ENCODE measurements at regions not wholly inside any gene's neighbourhood (a gene's known extent, or its start where the extent isn't known, plus 50 kb on each side); places are given as distances from the start of the nearest gene placed in this dataset.

DNA sequence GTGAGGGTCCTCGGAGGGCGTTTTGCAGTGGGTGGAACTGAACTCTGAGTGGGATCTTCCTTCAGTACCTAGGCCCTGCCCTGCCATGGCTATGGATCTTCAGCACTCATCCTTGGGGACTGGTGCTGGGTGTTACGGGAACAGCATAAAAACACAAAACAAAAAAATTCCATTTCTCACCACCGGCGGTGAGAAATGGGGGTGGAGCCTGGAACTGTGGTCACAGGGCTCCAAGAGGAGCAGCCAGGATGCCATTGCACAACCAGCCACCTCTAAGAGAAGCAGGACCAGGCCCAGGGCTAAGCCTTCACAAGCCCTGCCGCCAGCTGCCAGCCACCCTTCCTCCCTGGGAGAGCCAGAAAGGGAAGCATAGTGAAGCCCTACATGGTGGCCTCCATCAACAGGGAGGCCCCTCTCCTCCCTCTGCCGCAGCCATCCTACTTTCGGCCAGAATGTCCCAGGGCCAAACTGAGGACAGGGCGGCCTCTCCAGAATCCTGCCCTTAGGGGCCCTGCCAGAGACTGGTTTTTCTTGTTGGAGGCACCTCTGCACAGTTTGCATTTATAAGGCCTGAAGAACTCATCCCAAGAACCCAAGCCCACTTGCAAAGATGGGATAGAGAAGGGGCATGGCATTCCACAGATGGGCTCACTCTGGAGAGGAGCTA lies 76.5 kb downstream of the VCPKMT start (continued):
- TF ChIP-seq, protein P1, sequence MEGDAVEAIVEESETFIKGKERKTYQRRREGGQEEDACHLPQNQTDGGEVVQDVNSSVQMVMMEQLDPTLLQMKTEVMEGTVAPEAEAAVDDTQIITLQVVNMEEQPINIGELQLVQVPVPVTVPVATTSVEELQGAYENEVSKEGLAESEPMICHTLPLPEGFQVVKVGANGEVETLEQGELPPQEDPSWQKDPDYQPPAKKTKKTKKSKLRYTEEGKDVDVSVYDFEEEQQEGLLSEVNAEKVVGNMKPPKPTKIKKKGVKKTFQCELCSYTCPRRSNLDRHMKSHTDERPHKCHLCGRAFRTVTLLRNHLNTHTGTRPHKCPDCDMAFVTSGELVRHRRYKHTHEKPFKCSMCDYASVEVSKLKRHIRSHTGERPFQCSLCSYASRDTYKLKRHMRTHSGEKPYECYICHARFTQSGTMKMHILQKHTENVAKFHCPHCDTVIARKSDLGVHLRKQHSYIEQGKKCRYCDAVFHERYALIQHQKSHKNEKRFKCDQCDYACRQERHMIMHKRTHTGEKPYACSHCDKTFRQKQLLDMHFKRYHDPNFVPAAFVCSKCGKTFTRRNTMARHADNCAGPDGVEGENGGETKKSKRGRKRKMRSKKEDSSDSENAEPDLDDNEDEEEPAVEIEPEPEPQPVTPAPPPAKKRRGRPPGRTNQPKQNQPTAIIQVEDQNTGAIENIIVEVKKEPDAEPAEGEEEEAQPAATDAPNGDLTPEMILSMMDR (IDR thresholded peaks at IDR 0.05; ENCODE audit: low read depth, low read length, missing input control): no peak
- TF ChIP-seq TAF1 (conservative IDR thresholded peaks at IDR 0.05) (no peak), RXRA (IDR thresholded peaks at IDR 0.05) (no peak)

DNA sequence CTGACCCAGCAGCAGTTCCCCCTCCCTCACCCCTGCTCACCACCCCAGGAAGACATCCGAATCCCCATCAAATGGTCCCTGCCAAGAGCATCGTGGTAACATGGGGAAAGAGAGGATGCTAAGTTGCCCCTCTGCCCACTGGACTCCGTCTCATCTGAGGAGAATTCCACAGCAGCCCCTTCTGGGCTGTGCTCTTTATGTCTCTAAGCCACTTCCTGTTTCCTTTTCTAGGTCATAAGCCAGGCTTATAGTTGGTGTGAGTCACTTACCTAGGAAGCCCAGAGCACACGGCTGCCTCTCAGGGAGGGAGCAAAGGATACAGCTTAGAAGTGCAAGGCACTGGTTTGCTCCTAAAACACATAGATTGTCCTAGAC lies 76.0 kb downstream of the VCPKMT start:
- H3K4me1 ChIP-seq (ENCODE audit: control insufficient read depth in 4 of 4, insufficient read depth in 4 of 4, low read length in 3 of 4): peaks cover 4 to 40% (median 15%) of the 10 kb centered on the region in 4 donors
- no peak overlapping the region for H3K9ac ChIP-seq (ENCODE audit: low read depth in 1 of 2, low read length in 2 of 2)

More for the DNA sequence above, 76.0 kb downstream of the VCPKMT start:
- no peaks in the 10 kb centered on the region for H3K36me3 ChIP-seq (ENCODE audit: control insufficient read depth in 4 of 4, insufficient read depth in 3 of 4, low read depth in 1 of 4, low read length in 3 of 4)
- WGBS: 67% methylated on average over 4 of the region's 4 CpGs
- H3K4me3 ChIP-seq (ENCODE audit: low read depth in 1 of 3, low read length in 3 of 3): no peak overlapping the region
- no peak for DNase-seq (ENCODE audit: low spot score)
- H3K27me3 ChIP-seq (ENCODE audit: control insufficient read depth in 4 of 4, insufficient read depth in 4 of 4, low read length in 3 of 4): no peaks in the 10 kb centered on the region
- no peaks in the 10 kb centered on the region for H3K9me3 ChIP-seq (ENCODE audit: control insufficient read depth in 4 of 4, low read length in 3 of 4)
- TF ChIP-seq RAD21 (IDR thresholded peaks at IDR 0.05): no peak
- no peak for TF ChIP-seq EGR1 (IDR thresholded peaks at IDR 0.05; ENCODE audit: low read depth in 2 of 2)
- no peak for TF ChIP-seq HNF4A (conservative IDR thresholded peaks at IDR 0.05)
- TF ChIP-seq FOXA1 (IDR thresholded peaks at IDR 0.05): no peak
- TF ChIP-seq SP1 (IDR thresholded peaks at IDR 0.05): no peak
- TF ChIP-seq GABPA (IDR thresholded peaks at IDR 0.05 in 1 of 2, conservative IDR thresholded peaks at IDR 0.05 in 1 of 2): no peak
- TF ChIP-seq TAF1 (conservative IDR thresholded peaks at IDR 0.05): no peak
- TF ChIP-seq FOXA2 (IDR thresholded peaks at IDR 0.05): no peak
- TF ChIP-seq, protein P2, sequence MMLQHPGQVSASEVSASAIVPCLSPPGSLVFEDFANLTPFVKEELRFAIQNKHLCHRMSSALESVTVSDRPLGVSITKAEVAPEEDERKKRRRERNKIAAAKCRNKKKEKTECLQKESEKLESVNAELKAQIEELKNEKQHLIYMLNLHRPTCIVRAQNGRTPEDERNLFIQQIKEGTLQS (IDR thresholded peaks at IDR 0.05): no peak
- no peak for TF ChIP-seq JUND (IDR thresholded peaks at IDR 0.05)
- no peak for TF ChIP-seq YY1 (IDR thresholded peaks at IDR 0.05)
- TF ChIP-seq, protein P3, sequence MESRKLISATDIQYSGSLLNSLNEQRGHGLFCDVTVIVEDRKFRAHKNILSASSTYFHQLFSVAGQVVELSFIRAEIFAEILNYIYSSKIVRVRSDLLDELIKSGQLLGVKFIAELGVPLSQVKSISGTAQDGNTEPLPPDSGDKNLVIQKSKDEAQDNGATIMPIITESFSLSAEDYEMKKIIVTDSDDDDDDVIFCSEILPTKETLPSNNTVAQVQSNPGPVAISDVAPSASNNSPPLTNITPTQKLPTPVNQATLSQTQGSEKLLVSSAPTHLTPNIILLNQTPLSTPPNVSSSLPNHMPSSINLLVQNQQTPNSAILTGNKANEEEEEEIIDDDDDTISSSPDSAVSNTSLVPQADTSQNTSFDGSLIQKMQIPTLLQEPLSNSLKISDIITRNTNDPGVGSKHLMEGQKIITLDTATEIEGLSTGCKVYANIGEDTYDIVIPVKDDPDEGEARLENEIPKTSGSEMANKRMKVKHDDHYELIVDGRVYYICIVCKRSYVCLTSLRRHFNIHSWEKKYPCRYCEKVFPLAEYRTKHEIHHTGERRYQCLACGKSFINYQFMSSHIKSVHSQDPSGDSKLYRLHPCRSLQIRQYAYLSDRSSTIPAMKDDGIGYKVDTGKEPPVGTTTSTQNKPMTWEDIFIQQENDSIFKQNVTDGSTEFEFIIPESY (IDR thresholded peaks at IDR 0.05): no peak
- TF ChIP-seq RXRA (IDR thresholded peaks at IDR 0.05): no peak
- TF ChIP-seq, protein P4, sequence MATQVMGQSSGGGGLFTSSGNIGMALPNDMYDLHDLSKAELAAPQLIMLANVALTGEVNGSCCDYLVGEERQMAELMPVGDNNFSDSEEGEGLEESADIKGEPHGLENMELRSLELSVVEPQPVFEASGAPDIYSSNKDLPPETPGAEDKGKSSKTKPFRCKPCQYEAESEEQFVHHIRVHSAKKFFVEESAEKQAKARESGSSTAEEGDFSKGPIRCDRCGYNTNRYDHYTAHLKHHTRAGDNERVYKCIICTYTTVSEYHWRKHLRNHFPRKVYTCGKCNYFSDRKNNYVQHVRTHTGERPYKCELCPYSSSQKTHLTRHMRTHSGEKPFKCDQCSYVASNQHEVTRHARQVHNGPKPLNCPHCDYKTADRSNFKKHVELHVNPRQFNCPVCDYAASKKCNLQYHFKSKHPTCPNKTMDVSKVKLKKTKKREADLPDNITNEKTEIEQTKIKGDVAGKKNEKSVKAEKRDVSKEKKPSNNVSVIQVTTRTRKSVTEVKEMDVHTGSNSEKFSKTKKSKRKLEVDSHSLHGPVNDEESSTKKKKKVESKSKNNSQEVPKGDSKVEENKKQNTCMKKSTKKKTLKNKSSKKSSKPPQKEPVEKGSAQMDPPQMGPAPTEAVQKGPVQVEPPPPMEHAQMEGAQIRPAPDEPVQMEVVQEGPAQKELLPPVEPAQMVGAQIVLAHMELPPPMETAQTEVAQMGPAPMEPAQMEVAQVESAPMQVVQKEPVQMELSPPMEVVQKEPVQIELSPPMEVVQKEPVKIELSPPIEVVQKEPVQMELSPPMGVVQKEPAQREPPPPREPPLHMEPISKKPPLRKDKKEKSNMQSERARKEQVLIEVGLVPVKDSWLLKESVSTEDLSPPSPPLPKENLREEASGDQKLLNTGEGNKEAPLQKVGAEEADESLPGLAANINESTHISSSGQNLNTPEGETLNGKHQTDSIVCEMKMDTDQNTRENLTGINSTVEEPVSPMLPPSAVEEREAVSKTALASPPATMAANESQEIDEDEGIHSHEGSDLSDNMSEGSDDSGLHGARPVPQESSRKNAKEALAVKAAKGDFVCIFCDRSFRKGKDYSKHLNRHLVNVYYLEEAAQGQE (IDR thresholded peaks at IDR 0.05): no peak
- TF ChIP-seq, protein P1 (IDR thresholded peaks at IDR 0.05; ENCODE audit: low read depth, low read length, missing input control): no peak
- TF ChIP-seq HNF4G (IDR thresholded peaks at IDR 0.05): no peak
- no peak for TF ChIP-seq NR2F2 (IDR thresholded peaks at IDR 0.05)
- TF ChIP-seq, protein P5, sequence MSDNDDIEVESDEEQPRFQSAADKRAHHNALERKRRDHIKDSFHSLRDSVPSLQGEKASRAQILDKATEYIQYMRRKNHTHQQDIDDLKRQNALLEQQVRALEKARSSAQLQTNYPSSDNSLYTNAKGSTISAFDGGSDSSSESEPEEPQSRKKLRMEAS (IDR thresholded peaks at IDR 0.05): no peak
- H3K27ac ChIP-seq (ENCODE audit: low read depth in 1 of 2, low read length in 2 of 2): peak overlapping the region in 1 of 2 donors; percentile 31
